HCT116 (cell line): ENCODE measurements at regions not wholly inside any gene's neighbourhood (a gene's known extent, or its start where the extent isn't known, plus 50 kb on each side); places are given as distances from the start of the nearest gene placed in this dataset.

Experiments used
- CTCF ChIP-seq, 3 experiments: fragments of 200-600 bp in 1 of 3; sonication (generic) in 1 of 3; IDR thresholded peaks in 2 of 3; conservative IDR thresholded peaks in 1 of 3; 2 replicates each; pipeline ENCODE4 v1.5.1; 2012 to 2017; ENCODE audit warnings: low read depth in 2 of 3, low read length in 2 of 3, antibody characterized with exemption in 1 of 3, borderline replicate concordance in 1 of 3, control low read depth in 1 of 3, mild to moderate bottlenecking in 1 of 3, mixed read lengths in 1 of 3, mixed run types in 1 of 3, moderate library complexity in 1 of 3; ENCODE audit not compliant: insufficient read depth in 1 of 3
- EGR1 ChIP-seq: IDR thresholded peaks from 2 replicates; pipeline ENCODE4 v1.6.1; 2012; ENCODE audit warnings: low read depth
- EZH2 ChIP-seq: fragments of 200-600 bp; sonication (generic); IDR thresholded peaks from 2 replicates; pipeline ENCODE4 v1.6.1; 2017; ENCODE audit warnings: antibody characterized with exemption, mixed run types
- POLR2A ChIP-seq: IDR thresholded peaks from 2 replicates; pipeline ENCODE4 v1.7.0; 2011; ENCODE audit warnings: borderline replicate concordance; ENCODE audit not compliant: insufficient read depth, insufficient read length; ENCODE audit errors: extremely low read depth
- POLR2AphosphoS5 ChIP-seq: IDR thresholded peaks from 2 replicates; pipeline ENCODE4 v1.6.1; 2011; ENCODE audit warnings: mild to moderate bottlenecking, low read depth, low read length, moderate library complexity
- YY1 ChIP-seq: IDR thresholded peaks from 2 replicates; pipeline ENCODE4 v1.6.1; 2011; ENCODE audit warnings: low read length, low read depth, moderate library complexity, mild to moderate bottlenecking; ENCODE audit not compliant: insufficient replicate concordance; ENCODE audit errors: extremely low read depth

- TF ChIP-seq CTCF (IDR thresholded peaks at IDR 0.05 in 2 of 3, conservative IDR thresholded peaks at IDR 0.05 in 1 of 3; ENCODE audit: borderline replicate concordance in 1 of 3, insufficient read depth in 1 of 3, low read depth in 2 of 3, low read length in 2 of 3), result no peak
- no peak for TF ChIP-seq YY1
- TF ChIP-seq POLR2AphosphoS5, result no peak
- no peak for TF ChIP-seq POLR2A
- TF ChIP-seq EGR1, result no peak
- no peak for TF ChIP-seq EZH2
These were observed 57.3 kb downstream of the HHEX start for GRCh38 chr10:92747066-92747465.
